ENCODE measurements at regions not wholly inside any gene's neighbourhood (a gene's known extent, or its start where the extent isn't known, plus 50 kb on each side); places are given as distances from the start of the nearest gene placed in this dataset.

GRCh38 chr13:74645586-74645985 lies 511.4 kb upstream of the KLF12 start:
- no peak overlapping the region for H3K27ac ChIP-seq (ENCODE audit: low read depth, low read length, poor library complexity, severe bottlenecking)
- H3K4me1 ChIP-seq (ENCODE audit: insufficient read depth, low read length, severe bottlenecking), result no peaks in the 10 kb centered on the region
- H3K9ac ChIP-seq (ENCODE audit: low read length), result no peak overlapping the region
- no peaks in the 10 kb centered on the region for H3K79me2 ChIP-seq (ENCODE audit: insufficient read depth, low read length)
- H4K20me1 ChIP-seq (ENCODE audit: insufficient read depth, low read length), result no peaks in the 10 kb centered on the region
- TF ChIP-seq CTCF (IDR thresholded peaks at IDR 0.05; ENCODE audit: low read length), result no peak
- no peak for TF ChIP-seq EZH2 (IDR thresholded peaks at IDR 0.05; ENCODE audit: borderline replicate concordance, low read length)
- no peak overlapping the region for H3K4me2 ChIP-seq (ENCODE audit: low read length)
- no peaks in the 10 kb centered on the region for H3F3A ChIP-seq (ENCODE audit: insufficient read depth, low read length)
- H2AFZ ChIP-seq (ENCODE audit: low read length), result no peak overlapping the region
- no peaks in the 10 kb centered on the region for H3K36me3 ChIP-seq (ENCODE audit: insufficient read depth, low read length)
- H3K4me3 ChIP-seq (ENCODE audit: low read depth, low read length, poor library complexity, severe bottlenecking), result no peak overlapping the region
- no peaks in the 10 kb centered on the region for H3K9me3 ChIP-seq (ENCODE audit: low read length)
- no peaks in the 10 kb centered on the region for H3K9me2 ChIP-seq (ENCODE audit: low read depth, low read length)
- H3K27me3 ChIP-seq (ENCODE audit: insufficient read depth, low read length), result 0 out of 2 replicates have a peak, but pooled peaks cover 7% of the 10 kb centered on the region

GRCh38 chr13:74644229-74644628 lies 510.0 kb upstream of the KLF12 start:
- Histone ChIP-seq H3K9me3 (ENCODE audit: low read length) (no peaks in the 10 kb centered on the region), H3K9me2 (ENCODE audit: low read depth, low read length) (no peaks in the 10 kb centered on the region), H2AFZ (ENCODE audit: low read length) (no peak overlapping the region), H3K79me2 (ENCODE audit: insufficient read depth, low read length) (no peaks in the 10 kb centered on the region), H3K27ac (ENCODE audit: low read depth, low read length, poor library complexity, severe bottlenecking) (no peak overlapping the region), H3K4me1 (ENCODE audit: insufficient read depth, low read length, severe bottlenecking) (no peaks in the 10 kb centered on the region), H3F3A (ENCODE audit: insufficient read depth, low read length) (no peaks in the 10 kb centered on the region), H3K36me3 (ENCODE audit: insufficient read depth, low read length) (no peaks in the 10 kb centered on the region), H3K4me2 (ENCODE audit: low read length) (no peak overlapping the region), H3K27me3 (ENCODE audit: insufficient read depth, low read length) (0 out of 2 replicates have a peak, but pooled peaks cover 7% of the 10 kb centered on the region), H3K4me3 (ENCODE audit: low read depth, low read length, poor library complexity, severe bottlenecking) (no peak overlapping the region), H4K20me1 (ENCODE audit: insufficient read depth, low read length) (no peaks in the 10 kb centered on the region), H3K9ac (ENCODE audit: low read length) (no peak overlapping the region)
- TF ChIP-seq CTCF (IDR thresholded peaks at IDR 0.05; ENCODE audit: low read length) (no peak), EZH2 (IDR thresholded peaks at IDR 0.05; ENCODE audit: borderline replicate concordance, low read length) (no peak)

GRCh38 chr13:74641586-74641985 lies 507.4 kb upstream of the KLF12 start:
- Histone ChIP-seq H3K4me2 (ENCODE audit: low read length) (no peak overlapping the region), H3K27me3 (ENCODE audit: insufficient read depth, low read length) (0 out of 2 replicates have a peak, but pooled peaks cover 7% of the 10 kb centered on the region), H3K9me3 (ENCODE audit: low read length) (no peaks in the 10 kb centered on the region), H2AFZ (ENCODE audit: low read length) (no peak overlapping the region), H3F3A (ENCODE audit: insufficient read depth, low read length) (no peaks in the 10 kb centered on the region), H3K9ac (ENCODE audit: low read length) (no peak overlapping the region), H3K79me2 (ENCODE audit: insufficient read depth, low read length) (no peaks in the 10 kb centered on the region), H3K27ac (ENCODE audit: low read depth, low read length, poor library complexity, severe bottlenecking) (no peak overlapping the region), H3K9me2 (ENCODE audit: low read depth, low read length) (no peaks in the 10 kb centered on the region), H3K4me3 (ENCODE audit: low read depth, low read length, poor library complexity, severe bottlenecking) (no peak overlapping the region), H3K4me1 (ENCODE audit: insufficient read depth, low read length, severe bottlenecking) (no peaks in the 10 kb centered on the region), H3K36me3 (ENCODE audit: insufficient read depth, low read length) (no peaks in the 10 kb centered on the region), H4K20me1 (ENCODE audit: insufficient read depth, low read length) (no peaks in the 10 kb centered on the region)
- TF ChIP-seq EZH2 (IDR thresholded peaks at IDR 0.05; ENCODE audit: borderline replicate concordance, low read length) (no peak), CTCF (IDR thresholded peaks at IDR 0.05; ENCODE audit: low read length) (no peak)

Measured in OCI-LY1 (cell line).